A549 (cell line): ENCODE measurements at regions not wholly inside any gene's neighbourhood (a gene's known extent, or its start where the extent isn't known, plus 50 kb on each side); places are given as distances from the start of the nearest gene placed in this dataset.

Source experiments
- BHLHE40 ChIP-seq: IDR thresholded peaks from 2 replicates; pipeline ENCODE4 v1.6.1; 2012; ENCODE audit warnings: low read depth, low read length, inconsistent platforms
- CEBPB ChIP-seq, 2 experiments: fragments of >200 bp in 1 of 2; sonication (Bioruptor Twin) in 1 of 2; formaldehyde crosslinking in 1 of 2; IDR thresholded peaks; 2 replicates each; pipeline ENCODE4 v1.6.1; 2012 to 2016
- CTCF ChIP-seq: fragments of >200 bp; sonication (Bioruptor Twin); formaldehyde crosslinking; IDR thresholded peaks from 3 replicates; pipeline ENCODE4 v1.5.1; 2016
- EP300 ChIP-seq, 2 experiments: fragments of >200 bp; sonication (Bioruptor Twin); formaldehyde crosslinking; IDR thresholded peaks; 2 replicates in 1 of 2; 3 replicates in 1 of 2; pipeline ENCODE4 v1.6.1; 2016 to 2017
- HDAC2 ChIP-seq: fragments of 200-600 bp; sonication (generic); IDR thresholded peaks from 2 replicates; pipeline ENCODE4 v1.6.1; 2016
- HEYL ChIP-seq: fragments of 250-450 bp; sonication (Bioruptor Pico); IDR thresholded peaks from 2 replicates; pipeline ENCODE4 v1.8.0; 2021; ENCODE audit warnings: mild to moderate bottlenecking, moderate library complexity
- PHF8 ChIP-seq: fragments of 200-600 bp; sonication (generic); IDR thresholded peaks from 2 replicates; pipeline ENCODE4 v1.6.1; 2016; ENCODE audit warnings: low read depth, mild to moderate bottlenecking, antibody characterized with exemption, moderate library complexity, borderline replicate concordance
- POLR2A ChIP-seq: IDR thresholded peaks from 2 replicates; pipeline ENCODE4 v1.6.1; 2012; ENCODE audit warnings: mild to moderate bottlenecking, low read length

GRCh38 chr15:93820566-93820965 lies 410.8 kb upstream of the MCTP2 start:
- TF ChIP-seq POLR2A, result no peak
- TF ChIP-seq PHF8, result no peak
- TF ChIP-seq HDAC2, result no peak
- no peak for TF ChIP-seq HEYL (CRISPR knock-in tag)
- TF ChIP-seq CTCF, result no peak
- TF ChIP-seq CEBPB (IDR thresholded peaks at IDR 0.05), result no peak
- TF ChIP-seq EP300 (IDR thresholded peaks at IDR 0.05), result no peak
- TF ChIP-seq BHLHE40, result no peak
